ENCODE measurements at regions not wholly inside any gene's neighbourhood (a gene's known extent, or its start where the extent isn't known, plus 50 kb on each side); places are given as distances from the start of the nearest gene placed in this dataset.

DNA sequence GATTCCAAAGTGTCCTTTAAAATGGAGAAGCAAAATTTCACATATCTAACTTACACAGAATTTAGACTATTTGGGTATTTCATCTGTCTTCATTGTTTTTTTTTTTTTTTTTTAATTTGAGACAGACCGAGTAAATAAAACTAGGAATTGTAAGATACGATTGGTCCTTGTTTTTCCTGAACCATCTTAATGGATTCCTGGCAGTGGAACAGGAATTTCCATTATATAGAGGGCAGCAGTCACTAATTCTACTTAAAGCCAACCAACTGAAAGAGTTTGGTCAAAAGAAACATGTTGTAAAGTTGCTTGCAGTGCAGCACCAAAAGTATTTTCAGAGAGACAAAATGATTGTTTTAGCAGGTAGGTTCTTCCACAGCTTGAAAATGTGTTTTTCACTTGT, 72.5 kb upstream of the HGF start:
- TF ChIP-seq, protein P1, sequence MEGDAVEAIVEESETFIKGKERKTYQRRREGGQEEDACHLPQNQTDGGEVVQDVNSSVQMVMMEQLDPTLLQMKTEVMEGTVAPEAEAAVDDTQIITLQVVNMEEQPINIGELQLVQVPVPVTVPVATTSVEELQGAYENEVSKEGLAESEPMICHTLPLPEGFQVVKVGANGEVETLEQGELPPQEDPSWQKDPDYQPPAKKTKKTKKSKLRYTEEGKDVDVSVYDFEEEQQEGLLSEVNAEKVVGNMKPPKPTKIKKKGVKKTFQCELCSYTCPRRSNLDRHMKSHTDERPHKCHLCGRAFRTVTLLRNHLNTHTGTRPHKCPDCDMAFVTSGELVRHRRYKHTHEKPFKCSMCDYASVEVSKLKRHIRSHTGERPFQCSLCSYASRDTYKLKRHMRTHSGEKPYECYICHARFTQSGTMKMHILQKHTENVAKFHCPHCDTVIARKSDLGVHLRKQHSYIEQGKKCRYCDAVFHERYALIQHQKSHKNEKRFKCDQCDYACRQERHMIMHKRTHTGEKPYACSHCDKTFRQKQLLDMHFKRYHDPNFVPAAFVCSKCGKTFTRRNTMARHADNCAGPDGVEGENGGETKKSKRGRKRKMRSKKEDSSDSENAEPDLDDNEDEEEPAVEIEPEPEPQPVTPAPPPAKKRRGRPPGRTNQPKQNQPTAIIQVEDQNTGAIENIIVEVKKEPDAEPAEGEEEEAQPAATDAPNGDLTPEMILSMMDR (IDR thresholded peaks at IDR 0.05; ENCODE audit: low read length) = no peak
- TF ChIP-seq EZH2 (optimal IDR thresholded peaks at IDR 0.05; ENCODE audit: low read depth, low read length) (no peak), EZH2phosphoT487 (IDR thresholded peaks at IDR 0.05; ENCODE audit: low read length) (no peak)

Measured in MM.1S (cell line).